B cell (primary cell): ENCODE measurements at regions not wholly inside any gene's neighbourhood (a gene's known extent, or its start where the extent isn't known, plus 50 kb on each side); places are given as distances from the start of the nearest gene placed in this dataset.

Experiments used
- EZH2 ChIP-seq: IDR thresholded peaks from 2 replicates; pipeline ENCODE4 v1.6.1; 2012; ENCODE audit warnings: borderline replicate concordance, low read depth, mild to moderate bottlenecking, moderate library complexity, low read length; ENCODE audit not compliant: insufficient read depth, poor library complexity, severe bottlenecking
- TF ChIP-seq, protein P1 (sequence below): fragments of 200-600 bp; IDR thresholded peaks from one replicate; pipeline ENCODE4 v1.8.0; 2022; ENCODE audit warnings: antibody characterized with exemption, mild to moderate bottlenecking

DNA sequence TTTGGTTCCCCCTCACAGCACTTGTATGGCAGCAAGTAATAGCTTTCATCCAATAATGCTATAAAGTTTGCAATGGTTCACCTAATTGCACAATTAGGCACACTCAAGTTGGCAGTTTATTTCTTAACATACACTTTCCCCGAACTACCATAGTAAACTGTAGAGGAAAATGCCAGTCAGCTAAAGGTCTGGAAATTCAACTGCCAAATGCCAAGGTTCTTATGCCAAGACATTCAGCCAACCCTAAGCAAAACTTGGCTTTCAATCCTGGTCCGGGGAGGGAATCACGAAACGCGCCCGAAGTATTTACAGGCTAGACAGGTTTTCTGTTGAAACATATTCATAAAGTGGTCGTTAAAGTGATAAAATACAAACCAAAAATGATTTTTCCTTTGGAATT is 1512.4 kb upstream of the FLRT2 start:
- TF ChIP-seq, protein P1, sequence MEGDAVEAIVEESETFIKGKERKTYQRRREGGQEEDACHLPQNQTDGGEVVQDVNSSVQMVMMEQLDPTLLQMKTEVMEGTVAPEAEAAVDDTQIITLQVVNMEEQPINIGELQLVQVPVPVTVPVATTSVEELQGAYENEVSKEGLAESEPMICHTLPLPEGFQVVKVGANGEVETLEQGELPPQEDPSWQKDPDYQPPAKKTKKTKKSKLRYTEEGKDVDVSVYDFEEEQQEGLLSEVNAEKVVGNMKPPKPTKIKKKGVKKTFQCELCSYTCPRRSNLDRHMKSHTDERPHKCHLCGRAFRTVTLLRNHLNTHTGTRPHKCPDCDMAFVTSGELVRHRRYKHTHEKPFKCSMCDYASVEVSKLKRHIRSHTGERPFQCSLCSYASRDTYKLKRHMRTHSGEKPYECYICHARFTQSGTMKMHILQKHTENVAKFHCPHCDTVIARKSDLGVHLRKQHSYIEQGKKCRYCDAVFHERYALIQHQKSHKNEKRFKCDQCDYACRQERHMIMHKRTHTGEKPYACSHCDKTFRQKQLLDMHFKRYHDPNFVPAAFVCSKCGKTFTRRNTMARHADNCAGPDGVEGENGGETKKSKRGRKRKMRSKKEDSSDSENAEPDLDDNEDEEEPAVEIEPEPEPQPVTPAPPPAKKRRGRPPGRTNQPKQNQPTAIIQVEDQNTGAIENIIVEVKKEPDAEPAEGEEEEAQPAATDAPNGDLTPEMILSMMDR: no peak
- TF ChIP-seq EZH2: no peak
